ENCODE measurements at regions not wholly inside any gene's neighbourhood (a gene's known extent, or its start where the extent isn't known, plus 50 kb on each side); places are given as distances from the start of the nearest gene placed in this dataset.

- no peak for DNase-seq
- no peak overlapping the region for H3K27ac ChIP-seq
- no peaks in the 10 kb centered on the region for H3K9me3 ChIP-seq
- H3K36me3 ChIP-seq = no peaks in the 10 kb centered on the region
- H3K27me3 ChIP-seq = peaks cover 0 to 2% (median 0%) of the 10 kb centered on the region in 3 donors
- H3K4me3 ChIP-seq = no peak overlapping the region
- no peaks in the 10 kb centered on the region for H3K4me1 ChIP-seq
- 90% methylated on average over 2 of the region's 2 CpGs for WGBS, 2 donors
- intact Hi-C loops (cut with DNase I) = no loop called here
- no peak for TF ChIP-seq CTCF (IDR thresholded peaks at IDR 0.05)
- TF ChIP-seq POLR2AphosphoS5 (IDR thresholded peaks at IDR 0.05) = no peak
- no peak for TF ChIP-seq POLR2A (IDR thresholded peaks at IDR 0.05)
- TF ChIP-seq EP300 (IDR thresholded peaks at IDR 0.05) = no peak
These were observed 74.7 kb upstream of the FAM169A start for GRCh38 chr5:74940782-74941353.

GRCh38 chr5:74938250-74938933, 72.2 kb upstream of the FAM169A start:
- peaks cover 0 to 20% (median 0%) of the 10 kb centered on the region in 3 donors for H3K27me3 ChIP-seq
- no peak for TF ChIP-seq POLR2AphosphoS5 (IDR thresholded peaks at IDR 0.05)
- TF ChIP-seq CTCF (IDR thresholded peaks at IDR 0.05) = no peak
- TF ChIP-seq POLR2A (IDR thresholded peaks at IDR 0.05) = no peak
- TF ChIP-seq EP300 (IDR thresholded peaks at IDR 0.05) = no peak
- no peak for DNase-seq
- H3K4me1 ChIP-seq = no peaks in the 10 kb centered on the region
- no peak overlapping the region for H3K4me3 ChIP-seq
- H3K36me3 ChIP-seq = no peaks in the 10 kb centered on the region
- intact Hi-C loops (cut with DNase I) = no loop called here
- H3K9me3 ChIP-seq = no peaks in the 10 kb centered on the region
- no peak overlapping the region for H3K27ac ChIP-seq

- no peaks in the 10 kb centered on the region for H3K9me3 ChIP-seq
- no peak overlapping the region for H3K27ac ChIP-seq
- peaks cover 0 to 20% (median 0%) of the 10 kb centered on the region in 3 donors for H3K27me3 ChIP-seq
- H3K4me1 ChIP-seq = no peaks in the 10 kb centered on the region
- WGBS, 2 donors = 65 to 81% methylated on average over 4 of the region's 4 CpGs
- no peak overlapping the region for H3K4me3 ChIP-seq
- no peaks in the 10 kb centered on the region for H3K36me3 ChIP-seq
- intact Hi-C loops (cut with DNase I) = no loop called here
- TF ChIP-seq POLR2AphosphoS5 (IDR thresholded peaks at IDR 0.05) = no peak
- no peak for TF ChIP-seq EP300 (IDR thresholded peaks at IDR 0.05)
- no peak for TF ChIP-seq CTCF (IDR thresholded peaks at IDR 0.05)
- TF ChIP-seq POLR2A (IDR thresholded peaks at IDR 0.05) = no peak
- no peak for DNase-seq
These were observed 69.5 kb upstream of the FAM169A start for GRCh38 chr5:74935752-74936091.

- WGBS, 2 donors = 34 to 72% methylated on average over 9 of the region's 9 CpGs
- TF ChIP-seq CTCF (IDR thresholded peaks at IDR 0.05) (no peak), POLR2A (IDR thresholded peaks at IDR 0.05) (no peak), POLR2AphosphoS5 (IDR thresholded peaks at IDR 0.05) (no peak), EP300 (IDR thresholded peaks at IDR 0.05) (no peak)
- Histone ChIP-seq H3K27ac (no peak overlapping the region), H3K4me1 (no peaks in the 10 kb centered on the region), H3K9me3 (no peaks in the 10 kb centered on the region), H3K36me3 (no peaks in the 10 kb centered on the region), H3K4me3 (no peak overlapping the region), H3K27me3 (peaks cover 0 to 20% (median 0%) of the 10 kb centered on the region in 3 donors)
- DNase-seq = no peak
- intact Hi-C loops (cut with DNase I) = no loop called here
These were observed 69.0 kb upstream of the FAM169A start for GRCh38 chr5:74934949-74935751.

All from sigmoid colon (tissue), 6 donors.